ENCODE measurements at regions not wholly inside any gene's neighbourhood (a gene's known extent, or its start where the extent isn't known, plus 50 kb on each side); places are given as distances from the start of the nearest gene placed in this dataset.

GRCh38 chr3:14288833-14289451, 110.3 kb downstream of the LSM3 start:
- Histone ChIP-seq H3K4ac (ENCODE audit: low read depth, low read length) (no peak overlapping the region), H3K79me2 (ENCODE audit: insufficient read depth, low read length) (no peaks in the 10 kb centered on the region), H3K14ac (ENCODE audit: insufficient read depth, low read length) (no peak overlapping the region), H3K27me3 (ENCODE audit: insufficient read depth, low read length) (no peaks in the 10 kb centered on the region), H3K23me2 (ENCODE audit: insufficient read length, low read depth, low read length, poor library complexity, severe bottlenecking) (no peaks in the 10 kb centered on the region), H3K9me3 (ENCODE audit: control insufficient read depth, low read depth, low read length) (no peaks in the 10 kb centered on the region), H4K20me1 (ENCODE audit: control insufficient read depth, insufficient read depth, insufficient read length) (no peaks in the 10 kb centered on the region), H4K8ac (replicated peaks; ENCODE audit: insufficient read length, low read depth, low read length) (no peak overlapping the region), H3K4me1 (ENCODE audit: insufficient read depth, low read length) (peaks cover 8% of the 10 kb centered on the region; the same call in 1 of the 2 replicates), H2BK12ac (ENCODE audit: insufficient read length, low read depth, low read length) (no peak overlapping the region), H3K4me2 (ENCODE audit: insufficient read depth, insufficient read length, low read length) (no peak overlapping the region), H3T11ph (ENCODE audit: low read length) (no peak overlapping the region), H2AK5ac (ENCODE audit: insufficient read length, low read length) (no peak overlapping the region), H3K18ac (ENCODE audit: insufficient read length, low read depth, low read length) (no peak overlapping the region), H3K23ac (ENCODE audit: insufficient read length, low read depth, low read length) (no peak overlapping the region), H4K91ac (ENCODE audit: insufficient read length, low read depth, low read length) (no peak overlapping the region), H4K5ac (ENCODE audit: insufficient read length, low read depth, low read length) (no peak overlapping the region), H2AFZ (ENCODE audit: low read length) (no peak overlapping the region), H2BK5ac (ENCODE audit: insufficient read length, low read length) (no peak overlapping the region), H3K9ac (ENCODE audit: extremely low read depth, insufficient read length, low read length) (no peak overlapping the region), H2BK120ac (ENCODE audit: low read depth, low read length, poor library complexity, severe bottlenecking) (no peak overlapping the region), H3K27ac (ENCODE audit: insufficient read length, low read depth, low read length) (no peak overlapping the region), H3K56ac (ENCODE audit: insufficient read length, low read depth, low read length) (no peak overlapping the region), H3K79me1 (ENCODE audit: insufficient read depth, low read depth, low read length, poor library complexity, severe bottlenecking) (no peaks in the 10 kb centered on the region), H2BK20ac (ENCODE audit: low read depth, low read length, poor library complexity, severe bottlenecking) (no peak overlapping the region), H2BK15ac (ENCODE audit: low read depth, low read length) (no peak overlapping the region)
- Mint-ChIP-seq H3K27ac (no peak overlapping the region), H3K4me1 (peaks cover 64 to 65% of the 10 kb centered on the region in 2 experiments), H3K27me3 (ENCODE audit: low read depth) (peaks cover 5% of the 10 kb centered on the region), H3K4me3 (no peak overlapping the region), H3K9me3 (no peaks in the 10 kb centered on the region; a peak in 1 of 5 replicates), H3K36me3 (ENCODE audit: insufficient read depth in 1 of 3, low read depth in 3 of 3) (no peaks in the 10 kb centered on the region)
- DNase-seq = no peak
- TF ChIP-seq CTCF (conservative IDR thresholded peaks at IDR 0.05) = no peak
- WGBS (ENCODE audit: extremely low coverage, insufficient read length, low lambda C conversion rate) = no CpG with 5 or more reads among the region's 5 CpGs
